KMS-11 (cell line): ENCODE measurements at regions not wholly inside any gene's neighbourhood (a gene's known extent, or its start where the extent isn't known, plus 50 kb on each side); places are given as distances from the start of the nearest gene placed in this dataset.

Source experiments
- H2AFZ ChIP-seq: fragments of 200-600 bp; sonication (generic); 2 replicates; pipeline ENCODE4 v1.6.1; 2016; ENCODE audit warnings: antibody characterized with exemption, mixed run types, low read depth
- H3K27ac ChIP-seq: fragments of 200-600 bp; sonication (generic); 2 replicates; pipeline ENCODE4 v1.6.1; 2016; ENCODE audit warnings: mild to moderate bottlenecking, mixed run types
- H3K27me3 ChIP-seq: fragments of 200-600 bp; sonication (generic); 2 replicates; pipeline ENCODE4 v1.6.1; 2017; ENCODE audit warnings: mild to moderate bottlenecking, low read depth, mixed run types, moderate library complexity; ENCODE audit not compliant: insufficient read depth
- H3K36me3 ChIP-seq: fragments of 200-600 bp; sonication (generic); 2 replicates; pipeline ENCODE4 v1.6.1; 2017; ENCODE audit warnings: mild to moderate bottlenecking, mixed run types; ENCODE audit not compliant: insufficient read depth
- H3K4me1 ChIP-seq: fragments of 200-600 bp; sonication (generic); 2 replicates; pipeline ENCODE4 v1.6.1; 2016; ENCODE audit warnings: mild to moderate bottlenecking, low read depth, mixed run types; ENCODE audit not compliant: poor library complexity, severe bottlenecking
- H3K4me2 ChIP-seq: fragments of 200-600 bp; sonication (generic); 2 replicates; pipeline ENCODE4 v1.7.0; 2016; ENCODE audit warnings: mild to moderate bottlenecking, mixed run types
- H3K4me3 ChIP-seq: fragments of 200-600 bp; sonication (generic); IDR thresholded peaks from 2 replicates; pipeline ENCODE4 v1.6.1; 2017; ENCODE audit warnings: low read depth, low read length, mixed read lengths; ENCODE audit not compliant: insufficient read depth
- H3K79me2 ChIP-seq: fragments of 200-600 bp; sonication (generic); 2 replicates; pipeline ENCODE4 v1.6.1; 2016; ENCODE audit warnings: low read depth, mixed run types; ENCODE audit not compliant: insufficient read depth
- H3K9ac ChIP-seq: fragments of 200-600 bp; sonication (generic); 2 replicates; pipeline ENCODE4 v1.6.1; 2016; ENCODE audit warnings: mild to moderate bottlenecking, mixed run types
- H4K20me1 ChIP-seq: fragments of 200-600 bp; sonication (generic); 2 replicates; pipeline ENCODE4 v1.6.1; 2016; ENCODE audit warnings: mild to moderate bottlenecking, mixed run types; ENCODE audit not compliant: insufficient read depth
- CTCF ChIP-seq: fragments of 200-600 bp; sonication (generic); conservative IDR thresholded peaks from 2 replicates; pipeline ENCODE4 v1.6.1; 2017; ENCODE audit warnings: low read depth, mild to moderate bottlenecking, antibody characterized with exemption, low read length, moderate library complexity, mixed read lengths

GRCh38 chr2:238646803-238647202 is 201.1 kb upstream of the TWIST2 start:
- Histone ChIP-seq H3K36me3 (no peaks in the 10 kb centered on the region), H3K4me3 (no peak overlapping the region), H3K4me1 (no peaks in the 10 kb centered on the region), H3K4me2 (no peak overlapping the region), H3K79me2 (no peaks in the 10 kb centered on the region), H4K20me1 (no peaks in the 10 kb centered on the region), H3K27ac (no peak overlapping the region), H3K27me3 (no peaks in the 10 kb centered on the region), H3K9ac (no peak overlapping the region), H2AFZ (no peak overlapping the region)
- TF ChIP-seq CTCF, result no peak

- TF ChIP-seq CTCF, result no peak
- Histone ChIP-seq H3K9ac (no peak overlapping the region), H3K36me3 (no peaks in the 10 kb centered on the region), H3K4me1 (no peaks in the 10 kb centered on the region), H3K4me2 (no peak overlapping the region), H3K27me3 (no peaks in the 10 kb centered on the region), H2AFZ (no peak overlapping the region), H4K20me1 (no peaks in the 10 kb centered on the region), H3K27ac (no peak overlapping the region), H3K79me2 (no peaks in the 10 kb centered on the region), H3K4me3 (no peak overlapping the region)
Measured at GRCh38 chr2:238649123-238649522, 198.8 kb upstream of the TWIST2 start.

- Histone ChIP-seq H3K79me2 (no peaks in the 10 kb centered on the region), H3K36me3 (no peaks in the 10 kb centered on the region), H3K4me2 (no peak overlapping the region), H3K27ac (no peak overlapping the region), H2AFZ (no peak overlapping the region), H3K9ac (no peak overlapping the region), H4K20me1 (no peaks in the 10 kb centered on the region), H3K4me1 (no peaks in the 10 kb centered on the region), H3K4me3 (no peak overlapping the region), H3K27me3 (no peaks in the 10 kb centered on the region)
- TF ChIP-seq CTCF, result no peak
Measured at GRCh38 chr2:238649936-238650518, 197.9 kb upstream of the TWIST2 start.

GRCh38 chr2:238650536-238650935 is 197.3 kb upstream of the TWIST2 start:
- Histone ChIP-seq H4K20me1 (no peaks in the 10 kb centered on the region), H3K4me2 (no peak overlapping the region), H2AFZ (no peak overlapping the region), H3K27me3 (no peaks in the 10 kb centered on the region), H3K4me1 (no peaks in the 10 kb centered on the region), H3K27ac (no peak overlapping the region), H3K4me3 (no peak overlapping the region), H3K9ac (no peak overlapping the region), H3K36me3 (no peaks in the 10 kb centered on the region), H3K79me2 (no peaks in the 10 kb centered on the region)
- no peak for TF ChIP-seq CTCF
